ENCODE measurements at regions not wholly inside any gene's neighbourhood (a gene's known extent, or its start where the extent isn't known, plus 50 kb on each side); places are given as distances from the start of the nearest gene placed in this dataset.

DNA sequence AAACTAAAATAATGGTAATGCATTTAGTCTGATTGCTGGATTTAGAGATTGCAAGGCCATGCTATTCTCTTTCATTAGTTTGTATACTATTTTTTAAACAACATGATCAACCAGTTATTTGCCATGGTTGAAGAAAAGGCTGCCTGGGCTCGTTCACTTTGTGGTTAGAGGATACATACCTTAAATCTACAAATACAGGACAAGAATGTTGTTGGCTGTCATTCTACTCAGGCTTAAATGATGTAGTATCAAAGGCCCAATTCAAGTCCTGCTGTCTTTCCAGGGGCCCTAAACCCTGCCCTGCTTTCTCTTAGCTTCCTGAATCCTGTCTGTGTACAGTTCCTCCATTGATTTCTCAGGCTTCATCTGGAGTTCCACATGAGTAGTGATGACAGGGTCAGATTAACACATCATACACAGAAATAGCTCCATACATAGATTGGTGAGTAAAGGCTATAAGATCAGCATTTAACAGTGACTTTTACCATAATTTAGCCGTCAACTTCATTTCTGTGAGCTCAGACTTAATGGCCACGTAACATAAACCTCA is 114.9 kb upstream of the GPRIN3 start:
- DNase-seq (ENCODE audit: low spot score) = no peak

DNA sequence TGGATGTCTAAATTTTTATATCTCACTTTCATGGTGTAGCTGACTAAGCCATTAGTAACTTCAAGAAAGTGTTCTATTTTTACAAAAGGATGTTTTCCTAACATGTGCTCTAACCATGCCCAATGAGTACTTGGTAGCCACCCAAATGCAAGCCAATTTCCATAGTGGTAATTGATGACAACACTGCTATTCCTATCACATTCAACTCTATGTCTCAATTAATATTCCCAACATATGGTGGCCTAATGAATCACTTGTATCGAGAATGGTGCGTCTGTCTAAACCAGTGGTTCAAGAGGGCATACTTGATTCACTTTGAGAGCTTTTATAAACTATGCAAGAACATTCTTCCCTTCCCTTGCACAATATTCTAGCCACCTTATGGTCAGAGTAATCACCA is 112.9 kb upstream of the GPRIN3 start:
- no peak for DNase-seq (ENCODE audit: low spot score)

DNA sequence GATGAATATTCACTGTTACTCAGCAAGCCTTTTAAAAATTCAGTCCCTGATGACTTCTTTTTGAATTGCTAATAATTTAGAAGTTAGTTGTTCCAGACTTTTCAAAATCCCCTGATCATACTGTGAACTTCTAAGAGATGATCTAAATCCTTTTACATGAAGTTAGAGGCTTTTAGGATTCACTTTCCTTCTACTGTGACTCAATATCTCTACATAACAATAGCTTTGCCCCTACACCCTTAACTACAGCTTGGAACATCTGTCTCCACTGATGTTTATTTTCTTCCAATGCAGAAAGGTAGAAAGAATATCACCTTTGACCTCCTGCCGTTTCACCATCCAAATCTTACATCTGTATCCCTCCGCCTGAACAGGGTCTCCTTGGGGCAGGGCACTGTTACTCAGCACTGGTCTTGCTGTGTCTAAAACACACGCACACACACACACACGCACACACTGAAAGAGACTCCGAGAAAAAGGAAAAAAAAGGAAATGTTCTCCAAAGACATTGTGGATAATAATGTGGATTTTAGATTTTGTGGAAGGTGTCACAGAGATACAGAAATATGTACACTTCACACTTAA is 111.6 kb upstream of the GPRIN3 start:
- DNase-seq (ENCODE audit: low spot score) = no peak

DNA sequence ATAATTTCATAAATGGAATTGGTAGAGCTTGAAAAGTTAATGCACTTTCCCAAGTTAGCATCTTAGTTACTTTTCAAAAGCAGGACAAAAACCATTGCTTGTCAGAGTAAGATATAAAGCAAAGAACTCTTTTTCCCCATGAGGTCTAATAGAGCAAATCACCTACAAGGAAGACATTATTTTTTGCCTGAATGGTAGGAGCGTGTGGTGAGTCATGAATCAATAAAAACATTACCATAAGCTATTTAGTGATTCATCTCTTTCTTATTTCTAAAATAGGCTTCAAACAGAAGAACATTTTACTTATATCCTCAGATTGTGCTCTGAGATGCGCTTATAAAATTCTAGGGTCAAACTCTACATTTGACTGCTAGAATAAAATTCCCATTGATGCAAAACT is 109.4 kb upstream of the GPRIN3 start:
- no peak for DNase-seq (ENCODE audit: low spot score)

DNA sequence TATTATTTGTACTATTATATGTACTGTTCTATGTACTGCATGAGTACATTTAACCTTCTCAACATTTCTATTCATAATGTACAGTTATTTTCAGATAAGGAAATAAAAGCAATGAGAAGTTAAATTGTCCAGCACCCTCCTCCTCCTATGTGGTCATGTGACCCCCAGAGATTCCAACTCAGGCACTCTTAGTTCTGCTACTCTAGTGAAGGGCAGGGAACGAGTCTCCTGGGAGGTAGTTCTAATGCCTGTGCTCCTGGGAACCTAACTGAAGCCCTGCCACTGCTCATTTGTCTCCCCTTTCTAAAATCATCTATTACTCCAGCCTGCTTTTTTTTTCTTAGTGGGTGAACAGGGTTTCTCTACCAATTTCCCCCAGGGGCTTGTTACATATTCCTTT is 105.9 kb upstream of the GPRIN3 start:
- no peak for DNase-seq (ENCODE audit: low spot score)

DNA sequence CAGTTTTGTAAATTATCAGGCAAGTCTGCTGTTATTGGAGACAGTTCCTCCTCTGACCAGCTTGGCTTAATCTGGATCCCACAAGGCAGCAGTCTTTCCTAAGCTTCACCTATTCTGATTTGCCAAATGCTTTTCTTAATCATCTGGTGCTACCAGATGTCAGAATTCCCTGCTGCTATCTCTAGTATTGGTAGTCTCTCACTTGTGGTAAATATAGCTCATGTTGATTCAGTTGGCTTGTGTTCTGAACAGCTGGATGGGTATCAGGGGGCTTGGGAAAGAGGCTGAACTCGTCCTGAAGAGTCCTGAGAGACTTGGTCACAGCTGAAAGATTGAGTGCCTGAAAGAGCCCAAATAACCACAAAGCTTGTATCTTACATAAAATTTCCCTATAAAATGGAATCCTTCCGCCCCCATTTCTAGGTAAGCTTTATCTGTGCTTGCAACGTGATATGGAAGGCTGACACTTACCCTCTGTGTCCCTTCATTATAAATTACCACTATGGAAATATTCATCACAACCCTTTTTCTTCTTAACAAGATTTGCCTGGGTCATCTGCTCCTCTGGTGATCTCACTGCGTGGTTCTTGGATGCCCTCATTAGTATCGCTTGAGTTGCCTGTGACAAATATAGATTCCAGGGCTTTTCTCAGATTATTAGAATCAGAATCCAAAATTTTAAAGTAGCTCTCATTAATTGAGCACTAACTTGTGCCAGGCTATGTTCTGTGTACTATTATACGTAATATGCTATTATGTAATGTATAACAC is 104.1 kb upstream of the GPRIN3 start:
- no peak for DNase-seq (ENCODE audit: low spot score)

DNA sequence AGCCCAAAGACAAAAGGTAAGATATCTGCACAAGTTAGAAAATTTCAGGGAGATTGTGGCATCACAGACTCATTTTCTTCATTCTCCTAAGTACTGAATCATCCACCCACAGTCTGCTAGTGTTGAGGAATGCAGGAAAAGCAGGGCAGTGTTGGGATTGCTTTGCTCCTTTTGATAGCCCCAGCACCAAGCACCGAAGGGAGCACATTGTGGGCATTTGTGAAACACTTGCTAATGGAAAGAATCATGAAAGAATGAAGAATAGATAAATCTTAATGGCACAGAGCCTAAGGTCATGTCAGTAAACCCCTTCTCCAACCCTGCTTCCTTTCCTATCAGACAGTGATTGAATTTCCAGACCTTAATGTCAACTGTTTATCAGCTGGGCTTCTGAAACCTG is 103.1 kb upstream of the GPRIN3 start:
- no peak for DNase-seq (ENCODE audit: low spot score)

DNA sequence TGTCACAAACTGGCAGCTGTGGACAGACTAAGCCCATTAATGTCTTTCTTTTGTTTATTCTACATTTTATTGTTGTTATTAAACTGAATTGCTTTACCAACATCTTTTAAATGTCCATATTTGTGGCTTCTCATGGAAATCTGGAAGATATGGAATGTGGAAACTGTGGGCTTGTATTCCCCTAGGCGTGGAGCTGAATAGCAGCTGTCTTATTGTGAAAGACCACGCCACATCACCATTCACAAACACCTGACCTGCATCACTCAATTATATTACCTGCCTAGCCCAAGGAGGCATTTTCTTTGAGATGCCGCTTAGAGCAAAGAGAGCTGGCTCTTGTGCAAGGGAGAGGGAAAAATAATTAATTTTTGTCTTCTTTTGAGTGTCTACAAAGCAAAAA is 96.9 kb upstream of the GPRIN3 start:
- no peak for DNase-seq (ENCODE audit: low spot score)

DNA sequence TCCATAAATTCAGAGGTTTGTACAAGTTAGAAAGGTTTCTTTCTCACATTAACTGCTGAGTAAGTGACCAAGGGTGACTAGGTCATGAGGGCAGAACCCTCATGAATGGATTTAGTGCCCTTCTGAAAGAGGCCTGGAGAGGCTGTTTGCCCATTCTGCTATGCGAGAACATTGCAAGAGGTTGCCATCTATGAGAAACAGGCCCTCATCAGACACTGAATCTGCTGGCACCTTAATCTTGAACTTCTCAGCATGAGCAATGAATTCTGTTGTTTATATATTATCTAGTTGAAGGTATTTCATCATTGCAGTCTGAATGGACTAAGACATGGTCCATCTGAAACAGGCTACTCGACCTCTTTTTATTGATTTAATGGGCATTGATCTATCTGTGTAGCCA is 96.2 kb upstream of the GPRIN3 start:
- DNase-seq (ENCODE audit: low spot score) = no peak

DNA sequence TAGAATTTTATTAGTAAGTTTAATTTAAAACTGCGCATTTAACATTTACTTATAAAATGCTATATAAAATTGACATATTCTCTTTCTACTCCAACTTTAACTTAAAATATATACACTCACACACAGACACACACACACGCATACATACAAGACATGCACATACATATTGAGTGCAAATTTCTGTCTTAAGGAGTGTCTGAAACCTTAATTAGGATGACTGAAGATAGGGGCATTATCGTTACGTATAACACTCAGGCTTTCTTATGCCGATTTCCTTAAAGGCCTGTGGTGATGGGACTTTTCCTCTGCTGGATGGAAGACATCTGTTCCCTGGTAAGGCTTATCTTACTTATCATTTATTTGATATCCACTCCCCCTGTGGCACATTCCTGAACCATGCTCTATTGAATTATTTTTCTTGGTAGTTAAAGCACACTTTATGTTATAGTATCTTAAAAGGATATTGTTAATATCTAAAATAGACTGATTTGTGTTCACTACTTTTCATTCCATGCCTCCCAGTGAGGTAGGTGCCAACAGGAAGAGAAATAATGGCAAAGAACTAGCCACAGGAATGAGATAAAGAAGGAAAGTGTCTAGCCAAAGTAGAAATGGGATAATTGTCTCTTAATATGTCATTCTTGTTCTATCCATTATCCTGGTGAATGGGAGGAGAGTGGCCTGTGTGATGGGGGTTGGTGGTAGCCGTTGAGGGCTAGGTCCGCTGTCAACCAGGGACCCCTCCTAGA is 92.9 kb upstream of the GPRIN3 start:
- DNase-seq (ENCODE audit: low spot score) = no peak

DNA sequence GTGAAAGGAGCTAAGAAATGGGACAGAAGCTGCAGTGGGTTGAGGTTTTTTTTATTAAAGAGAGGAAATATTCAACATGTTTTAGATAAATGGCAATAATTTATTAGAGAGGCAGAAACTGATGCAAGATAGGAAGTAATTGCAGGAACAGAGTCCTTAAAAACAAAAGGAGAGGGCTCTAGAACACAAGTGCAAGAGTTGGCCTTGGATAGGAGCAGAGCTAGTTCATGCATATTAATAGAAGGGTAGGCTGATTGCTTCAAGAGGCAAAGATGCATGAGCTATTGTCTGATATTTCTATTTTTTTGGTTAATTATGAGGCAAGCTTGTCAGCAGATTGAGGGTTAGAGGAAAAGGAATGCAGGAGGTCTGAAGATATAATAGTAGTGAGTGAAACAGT is 91.0 kb upstream of the GPRIN3 start:
- no peak for DNase-seq (ENCODE audit: low spot score)

DNA sequence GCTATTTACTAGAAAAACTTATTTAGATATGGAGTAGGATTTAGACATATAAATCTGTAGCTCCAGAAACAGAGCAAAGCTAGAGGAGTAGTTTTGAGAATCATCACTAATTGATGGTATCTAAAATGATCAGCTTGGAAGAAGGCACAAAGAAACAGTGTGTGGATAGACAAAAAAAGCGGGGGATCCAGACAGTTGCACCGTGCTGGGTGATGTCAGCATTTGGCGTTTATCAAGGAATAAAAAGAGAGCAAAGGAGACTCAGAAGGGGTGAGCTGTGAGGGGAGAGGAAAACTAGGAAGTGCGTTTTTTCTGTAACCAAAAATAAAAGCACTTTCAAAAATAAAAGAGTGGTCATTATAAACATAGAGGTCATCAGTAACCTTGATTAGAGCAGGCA is 90.5 kb upstream of the GPRIN3 start:
- no peak for DNase-seq (ENCODE audit: low spot score)

DNA sequence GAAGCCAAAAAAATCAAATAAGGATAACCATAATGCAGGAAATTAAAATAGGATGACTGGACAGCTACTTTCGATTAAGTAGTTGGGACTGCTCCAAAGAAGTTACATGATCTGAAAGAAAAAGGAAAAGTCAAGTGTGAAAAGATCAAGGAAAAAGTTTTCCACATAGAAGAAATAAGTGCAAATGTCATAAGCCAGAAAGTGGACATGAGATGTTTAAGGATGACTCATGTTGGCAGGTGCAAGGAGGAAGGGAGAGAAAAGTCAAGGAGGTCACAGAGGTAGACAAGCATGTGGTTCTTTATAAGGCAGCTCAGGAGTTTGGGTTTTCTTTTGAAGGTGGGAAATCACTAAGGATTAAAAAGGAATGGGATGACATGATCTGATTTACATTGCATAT is 89.8 kb upstream of the GPRIN3 start:
- DNase-seq (ENCODE audit: low spot score) = no peak

DNA sequence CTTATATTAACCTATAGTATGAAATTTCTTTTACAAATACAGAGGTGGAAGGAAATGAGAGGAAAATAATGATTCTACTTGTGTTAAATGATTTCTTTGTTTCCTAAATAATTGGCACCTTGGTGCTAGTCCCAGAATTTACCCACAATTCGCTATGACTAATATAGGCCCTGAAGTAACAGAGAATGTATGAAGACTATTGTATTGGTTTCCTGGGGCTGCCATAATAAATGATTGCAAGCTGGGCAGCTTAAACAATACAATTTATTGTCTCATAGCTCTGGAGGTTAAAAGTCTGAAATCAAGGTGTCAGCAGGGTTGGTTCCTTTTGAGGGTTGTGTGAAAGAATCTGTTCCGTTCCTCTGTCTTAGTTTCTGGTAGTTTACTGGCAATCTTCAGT is 74.8 kb upstream of the GPRIN3 start:
- DNase-seq (ENCODE audit: low spot score) = no peak

DNA sequence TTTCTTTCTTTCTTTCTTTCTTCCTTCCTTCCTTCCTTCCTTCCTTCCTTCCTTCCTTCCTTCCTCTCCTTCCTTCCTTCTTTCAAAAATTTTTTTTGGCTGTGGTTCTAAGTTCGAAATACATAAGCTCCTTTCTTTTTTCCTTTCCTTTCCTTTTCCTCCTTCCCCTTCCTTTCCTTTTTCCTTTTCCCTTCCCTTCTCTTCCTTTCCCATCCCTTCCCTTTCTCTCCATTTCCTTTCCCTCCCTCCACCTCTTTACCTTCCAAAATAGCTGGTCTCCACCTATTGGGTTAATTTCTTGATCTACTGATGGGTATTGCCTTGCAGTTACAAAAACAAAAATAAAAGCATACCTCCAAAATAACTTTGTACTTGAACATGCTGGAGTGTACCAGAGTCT is 73.4 kb upstream of the GPRIN3 start:
- DNase-seq (ENCODE audit: low spot score) = no peak

DNA sequence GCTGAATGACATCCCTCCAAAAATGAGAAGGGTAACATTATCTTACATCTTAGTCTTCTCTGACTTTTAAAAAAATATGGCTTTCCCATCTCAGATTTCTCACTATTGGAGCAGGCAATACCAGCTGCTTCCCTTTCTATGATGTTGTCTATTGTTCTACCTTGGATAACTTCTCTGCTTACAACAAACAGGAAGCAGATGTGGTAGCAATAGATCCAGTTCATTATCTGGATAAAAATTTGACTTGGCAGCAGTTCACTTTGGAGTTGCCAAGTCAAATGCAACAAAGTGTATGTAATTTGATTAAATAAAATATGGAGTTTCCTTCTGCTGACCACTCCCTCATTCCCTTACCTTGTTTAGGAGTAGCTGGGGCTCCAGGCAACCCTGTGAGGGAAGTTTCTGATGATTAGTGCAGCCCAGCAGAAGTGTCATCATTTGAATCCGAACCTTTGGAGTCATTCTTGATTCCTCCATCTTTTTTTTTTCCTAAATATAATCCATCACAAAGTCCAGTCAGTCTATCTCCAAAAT is 72.0 kb upstream of the GPRIN3 start:
- no peak for DNase-seq (ENCODE audit: low spot score)

DNA sequence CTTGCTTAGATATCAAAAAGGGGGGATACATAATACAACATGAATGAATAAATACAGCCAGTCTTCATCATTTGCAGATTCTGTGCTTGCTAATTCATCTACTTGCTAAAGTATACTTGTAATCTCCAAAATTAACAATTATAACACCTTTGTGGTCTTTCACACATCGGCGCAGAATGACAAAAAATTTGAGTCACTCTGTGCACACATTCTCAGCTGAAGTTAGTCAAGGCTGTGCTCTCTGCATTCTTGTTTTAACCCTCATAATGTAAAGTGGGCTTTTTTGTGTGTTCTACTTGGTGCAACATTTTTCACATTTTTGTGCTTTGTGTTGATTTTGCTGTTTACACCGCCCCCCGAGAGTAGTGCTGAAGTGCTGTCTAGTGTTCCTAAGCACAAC is 65.8 kb upstream of the GPRIN3 start:
- DNase-seq (ENCODE audit: low spot score) = no peak

DNA sequence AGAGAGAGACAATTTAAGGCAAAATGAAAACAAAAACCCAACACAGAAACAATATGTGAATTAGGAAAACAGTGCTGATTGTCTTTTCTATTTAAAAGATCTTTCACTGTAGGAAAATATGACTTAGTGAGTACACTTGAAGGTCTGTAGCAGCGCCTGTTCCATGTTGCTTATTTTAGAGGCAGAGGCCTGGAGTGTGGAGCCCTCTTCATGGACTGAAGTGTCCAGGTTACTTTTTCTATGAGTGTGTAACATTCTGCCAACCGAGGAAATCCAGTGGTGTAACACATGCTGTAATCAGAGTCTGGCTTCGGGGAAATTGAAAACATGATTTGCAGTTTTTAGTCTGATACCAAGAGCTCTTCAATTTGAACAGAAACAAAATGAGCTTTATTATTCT is 64.0 kb upstream of the GPRIN3 start:
- no peak for DNase-seq (ENCODE audit: low spot score)

DNA sequence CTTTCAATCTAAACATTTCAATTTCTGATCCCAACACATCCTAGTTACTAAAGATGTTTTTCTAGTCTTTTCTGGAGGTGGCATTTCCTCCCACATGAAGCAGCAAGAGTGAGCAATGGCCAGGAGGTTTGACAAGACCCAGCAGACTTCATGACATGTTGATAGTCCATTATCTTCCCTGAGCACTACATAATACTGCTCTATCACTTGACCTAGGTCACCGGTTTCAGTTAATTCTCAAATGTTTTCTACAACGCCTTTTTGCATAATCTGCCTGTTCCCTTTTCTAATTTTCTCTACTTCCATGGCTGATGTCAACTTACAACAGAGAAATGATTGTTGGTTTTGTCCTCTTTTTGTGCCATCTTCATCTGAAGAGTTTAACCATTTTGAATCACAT is 62.0 kb upstream of the GPRIN3 start:
- DNase-seq (ENCODE audit: low spot score) = no peak

DNA sequence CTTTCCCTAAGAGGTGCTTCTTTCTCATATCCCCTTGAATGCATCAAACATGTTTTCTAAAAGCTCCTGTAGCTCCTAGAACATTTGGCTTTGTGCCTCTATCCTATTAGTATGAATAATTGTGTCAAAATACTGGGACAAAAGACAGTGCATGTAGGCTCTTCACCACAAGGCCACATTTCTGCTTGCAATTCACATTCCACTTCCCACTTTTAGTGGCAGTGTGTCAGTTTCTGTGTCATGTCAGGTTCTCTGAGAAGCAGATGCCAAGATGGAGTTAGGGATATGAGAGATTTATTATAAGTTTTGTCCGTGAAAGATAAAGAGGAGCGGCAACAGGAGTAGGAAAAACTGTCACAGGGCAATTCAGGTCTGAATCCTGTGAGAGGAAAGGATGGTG is 61.3 kb upstream of the GPRIN3 start:
- DNase-seq (ENCODE audit: low spot score) = no peak

DNA sequence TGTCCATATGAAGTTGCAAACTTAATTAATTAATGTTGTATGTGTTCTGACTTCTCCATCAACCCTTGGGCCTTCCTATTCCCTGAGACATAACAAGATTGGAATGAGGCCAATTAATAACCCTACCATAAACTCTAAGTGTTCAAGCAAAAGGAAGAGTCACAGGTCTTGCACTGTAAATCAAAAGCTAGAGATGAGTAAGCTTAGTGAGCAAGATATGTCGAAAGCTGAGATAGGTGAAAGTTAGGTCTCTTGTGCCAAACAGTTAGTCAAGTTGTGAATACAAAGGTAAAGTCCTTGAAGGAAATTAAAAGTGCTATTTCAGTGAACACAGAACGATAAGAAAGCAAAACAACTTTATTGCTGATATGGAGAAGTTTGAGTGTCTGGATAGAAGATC is 58.2 kb upstream of the GPRIN3 start:
- no peak for DNase-seq (ENCODE audit: low spot score)

DNA sequence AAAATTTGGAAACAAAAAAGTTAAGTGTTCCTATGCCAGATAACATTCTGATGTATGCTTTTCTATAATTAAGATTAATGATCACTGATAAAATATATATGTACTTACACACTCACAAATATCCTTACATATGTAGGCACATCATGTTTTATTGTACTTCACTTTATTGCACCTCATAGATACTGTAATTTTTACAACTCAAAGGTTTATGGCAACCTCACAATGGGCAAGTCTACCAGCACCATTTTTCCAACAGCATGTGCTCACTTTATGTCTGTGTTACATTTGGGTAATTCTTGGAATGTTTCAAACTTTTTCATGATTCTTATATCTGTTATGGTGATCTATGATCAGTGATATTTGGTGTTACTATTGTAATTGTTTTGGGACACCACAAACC is 57.8 kb upstream of the GPRIN3 start:
- DNase-seq (ENCODE audit: low spot score) = no peak

DNA sequence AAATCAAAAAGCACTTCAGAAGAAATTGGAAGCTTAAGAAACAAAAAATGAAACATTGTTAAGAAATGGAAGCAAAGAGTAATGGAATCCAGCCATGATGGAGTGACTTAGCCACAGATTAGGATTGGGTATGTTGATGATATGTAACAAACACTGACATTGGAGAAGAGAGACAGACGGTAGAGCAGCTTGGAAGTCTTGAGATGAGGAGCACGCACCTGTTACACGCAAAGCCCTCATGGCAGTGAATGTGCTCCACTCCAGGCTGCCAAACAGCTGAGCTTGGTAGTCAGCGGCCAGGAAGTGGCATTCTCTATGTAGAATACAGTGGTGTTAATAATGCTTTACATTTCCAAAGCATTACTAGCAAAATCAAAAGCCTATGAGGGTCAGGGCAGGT is 56.9 kb upstream of the GPRIN3 start:
- no peak for DNase-seq (ENCODE audit: low spot score)

Data from hematopoietic multipotent progenitor cell treated with erythropoietin and hydrocortisone succinate and interleukin-3 and kit ligand, for 17 days (in vitro differentiated cells).